ENCODE measurements at regions not wholly inside any gene's neighbourhood (a gene's known extent, or its start where the extent isn't known, plus 50 kb on each side); places are given as distances from the start of the nearest gene placed in this dataset.

DNA sequence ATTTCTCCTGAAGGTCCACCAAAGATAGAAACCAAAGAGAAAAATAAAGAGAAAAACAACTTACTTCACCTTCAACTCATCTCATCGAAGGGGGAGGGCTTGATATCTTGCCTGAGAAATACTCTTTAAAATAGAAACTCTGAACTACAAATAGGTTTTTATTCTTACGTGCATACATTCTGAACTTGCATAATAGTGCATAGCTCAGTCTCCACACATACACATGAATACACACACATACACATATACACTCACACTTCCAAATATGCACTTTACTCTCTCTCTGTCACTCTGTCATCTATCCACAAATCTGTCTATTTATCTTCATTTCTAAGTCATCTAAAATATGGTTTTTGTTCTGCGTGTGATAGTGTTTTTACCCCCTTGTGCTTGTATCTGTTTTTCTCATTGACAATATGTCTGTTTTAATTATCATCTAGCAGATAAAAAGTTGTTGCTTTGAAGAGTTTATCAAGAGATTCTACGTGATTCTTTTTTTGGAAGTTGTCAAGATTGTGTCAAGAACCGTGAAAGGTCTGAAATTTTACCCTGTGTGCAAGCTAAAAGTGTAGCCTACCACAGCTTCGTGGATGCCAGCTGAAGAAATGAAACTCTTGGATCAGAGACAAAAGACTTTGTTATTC is 468.8 kb downstream of the EPM2A start (continued):
- TF ChIP-seq ZNF333 (CRISPR knock-in tag; IDR thresholded peaks at IDR 0.05; ENCODE audit: borderline replicate concordance), result no peak
- TF ChIP-seq, protein P1, sequence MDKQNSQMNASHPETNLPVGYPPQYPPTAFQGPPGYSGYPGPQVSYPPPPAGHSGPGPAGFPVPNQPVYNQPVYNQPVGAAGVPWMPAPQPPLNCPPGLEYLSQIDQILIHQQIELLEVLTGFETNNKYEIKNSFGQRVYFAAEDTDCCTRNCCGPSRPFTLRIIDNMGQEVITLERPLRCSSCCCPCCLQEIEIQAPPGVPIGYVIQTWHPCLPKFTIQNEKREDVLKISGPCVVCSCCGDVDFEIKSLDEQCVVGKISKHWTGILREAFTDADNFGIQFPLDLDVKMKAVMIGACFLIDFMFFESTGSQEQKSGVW (CRISPR knock-in tag; IDR thresholded peaks at IDR 0.05; ENCODE audit: borderline replicate concordance), result no peak
- TF ChIP-seq, protein P2, sequence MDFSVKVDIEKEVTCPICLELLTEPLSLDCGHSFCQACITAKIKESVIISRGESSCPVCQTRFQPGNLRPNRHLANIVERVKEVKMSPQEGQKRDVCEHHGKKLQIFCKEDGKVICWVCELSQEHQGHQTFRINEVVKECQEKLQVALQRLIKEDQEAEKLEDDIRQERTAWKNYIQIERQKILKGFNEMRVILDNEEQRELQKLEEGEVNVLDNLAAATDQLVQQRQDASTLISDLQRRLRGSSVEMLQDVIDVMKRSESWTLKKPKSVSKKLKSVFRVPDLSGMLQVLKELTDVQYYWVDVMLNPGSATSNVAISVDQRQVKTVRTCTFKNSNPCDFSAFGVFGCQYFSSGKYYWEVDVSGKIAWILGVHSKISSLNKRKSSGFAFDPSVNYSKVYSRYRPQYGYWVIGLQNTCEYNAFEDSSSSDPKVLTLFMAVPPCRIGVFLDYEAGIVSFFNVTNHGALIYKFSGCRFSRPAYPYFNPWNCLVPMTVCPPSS (IDR thresholded peaks at IDR 0.05), result no peak
- peak; percentile 72 for TF ChIP-seq NCOR1 (IDR thresholded peaks at IDR 0.05; ENCODE audit: borderline replicate concordance, low read length)
- no peak for TF ChIP-seq ZNF10 (CRISPR knock-in tag; IDR thresholded peaks at IDR 0.05; ENCODE audit: borderline replicate concordance, low read depth)
- TF ChIP-seq TBX2 (CRISPR knock-in tag; IDR thresholded peaks at IDR 0.05; ENCODE audit: borderline replicate concordance), result no peak
- peak; percentile 62; the same call in 1 of the 2 replicates for TF ChIP-seq RARA (CRISPR knock-in tag; IDR thresholded peaks at IDR 0.05)
- no peak for TF ChIP-seq TRIM24 (CRISPR knock-in tag; IDR thresholded peaks at IDR 0.05)
- TF ChIP-seq BCL6 (CRISPR knock-in tag; IDR thresholded peaks at IDR 0.05), result peak; percentile 65; the same call in 1 of the 2 replicates
- TF ChIP-seq, protein P3, sequence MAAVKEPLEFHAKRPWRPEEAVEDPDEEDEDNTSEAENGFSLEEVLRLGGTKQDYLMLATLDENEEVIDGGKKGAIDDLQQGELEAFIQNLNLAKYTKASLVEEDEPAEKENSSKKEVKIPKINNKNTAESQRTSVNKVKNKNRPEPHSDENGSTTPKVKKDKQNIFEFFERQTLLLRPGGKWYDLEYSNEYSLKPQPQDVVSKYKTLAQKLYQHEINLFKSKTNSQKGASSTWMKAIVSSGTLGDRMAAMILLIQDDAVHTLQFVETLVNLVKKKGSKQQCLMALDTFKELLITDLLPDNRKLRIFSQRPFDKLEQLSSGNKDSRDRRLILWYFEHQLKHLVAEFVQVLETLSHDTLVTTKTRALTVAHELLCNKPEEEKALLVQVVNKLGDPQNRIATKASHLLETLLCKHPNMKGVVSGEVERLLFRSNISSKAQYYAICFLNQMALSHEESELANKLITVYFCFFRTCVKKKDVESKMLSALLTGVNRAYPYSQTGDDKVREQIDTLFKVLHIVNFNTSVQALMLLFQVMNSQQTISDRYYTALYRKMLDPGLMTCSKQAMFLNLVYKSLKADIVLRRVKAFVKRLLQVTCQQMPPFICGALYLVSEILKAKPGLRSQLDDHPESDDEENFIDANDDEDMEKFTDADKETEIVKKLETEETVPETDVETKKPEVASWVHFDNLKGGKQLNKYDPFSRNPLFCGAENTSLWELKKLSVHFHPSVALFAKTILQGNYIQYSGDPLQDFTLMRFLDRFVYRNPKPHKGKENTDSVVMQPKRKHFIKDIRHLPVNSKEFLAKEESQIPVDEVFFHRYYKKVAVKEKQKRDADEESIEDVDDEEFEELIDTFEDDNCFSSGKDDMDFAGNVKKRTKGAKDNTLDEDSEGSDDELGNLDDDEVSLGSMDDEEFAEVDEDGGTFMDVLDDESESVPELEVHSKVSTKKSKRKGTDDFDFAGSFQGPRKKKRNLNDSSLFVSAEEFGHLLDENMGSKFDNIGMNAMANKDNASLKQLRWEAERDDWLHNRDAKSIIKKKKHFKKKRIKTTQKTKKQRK (IDR thresholded peaks at IDR 0.05; ENCODE audit: low read length), result no peak
- 0 out of 2 replicates have a peak, but pooled peaks have one; percentile 42 for TF ChIP-seq HHEX (CRISPR knock-in tag; IDR thresholded peaks at IDR 0.05)
- TF ChIP-seq THYN1 (CRISPR knock-in tag; IDR thresholded peaks at IDR 0.05; ENCODE audit: borderline replicate concordance, low read depth), result 0 out of 2 replicates have a peak, but pooled peaks have one; percentile 61
- no peak for TF ChIP-seq SETDB1 (CRISPR knock-in tag; IDR thresholded peaks at IDR 0.05; ENCODE audit: borderline replicate concordance)
- TF ChIP-seq, protein P4, sequence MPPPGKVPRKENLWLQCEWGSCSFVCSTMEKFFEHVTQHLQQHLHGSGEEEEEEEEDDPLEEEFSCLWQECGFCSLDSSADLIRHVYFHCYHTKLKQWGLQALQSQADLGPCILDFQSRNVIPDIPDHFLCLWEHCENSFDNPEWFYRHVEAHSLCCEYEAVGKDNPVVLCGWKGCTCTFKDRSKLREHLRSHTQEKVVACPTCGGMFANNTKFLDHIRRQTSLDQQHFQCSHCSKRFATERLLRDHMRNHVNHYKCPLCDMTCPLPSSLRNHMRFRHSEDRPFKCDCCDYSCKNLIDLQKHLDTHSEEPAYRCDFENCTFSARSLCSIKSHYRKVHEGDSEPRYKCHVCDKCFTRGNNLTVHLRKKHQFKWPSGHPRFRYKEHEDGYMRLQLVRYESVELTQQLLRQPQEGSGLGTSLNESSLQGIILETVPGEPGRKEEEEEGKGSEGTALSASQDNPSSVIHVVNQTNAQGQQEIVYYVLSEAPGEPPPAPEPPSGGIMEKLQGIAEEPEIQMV (CRISPR knock-in tag; IDR thresholded peaks at IDR 0.05; ENCODE audit: low read depth), result no peak
- TF ChIP-seq IKZF4 (CRISPR knock-in tag; IDR thresholded peaks at IDR 0.05; ENCODE audit: borderline replicate concordance, low read depth, not compliant biosample characterization), result no peak
- no peak for TF ChIP-seq ISL2 (CRISPR knock-in tag; IDR thresholded peaks at IDR 0.05)
- TF ChIP-seq, protein P5, sequence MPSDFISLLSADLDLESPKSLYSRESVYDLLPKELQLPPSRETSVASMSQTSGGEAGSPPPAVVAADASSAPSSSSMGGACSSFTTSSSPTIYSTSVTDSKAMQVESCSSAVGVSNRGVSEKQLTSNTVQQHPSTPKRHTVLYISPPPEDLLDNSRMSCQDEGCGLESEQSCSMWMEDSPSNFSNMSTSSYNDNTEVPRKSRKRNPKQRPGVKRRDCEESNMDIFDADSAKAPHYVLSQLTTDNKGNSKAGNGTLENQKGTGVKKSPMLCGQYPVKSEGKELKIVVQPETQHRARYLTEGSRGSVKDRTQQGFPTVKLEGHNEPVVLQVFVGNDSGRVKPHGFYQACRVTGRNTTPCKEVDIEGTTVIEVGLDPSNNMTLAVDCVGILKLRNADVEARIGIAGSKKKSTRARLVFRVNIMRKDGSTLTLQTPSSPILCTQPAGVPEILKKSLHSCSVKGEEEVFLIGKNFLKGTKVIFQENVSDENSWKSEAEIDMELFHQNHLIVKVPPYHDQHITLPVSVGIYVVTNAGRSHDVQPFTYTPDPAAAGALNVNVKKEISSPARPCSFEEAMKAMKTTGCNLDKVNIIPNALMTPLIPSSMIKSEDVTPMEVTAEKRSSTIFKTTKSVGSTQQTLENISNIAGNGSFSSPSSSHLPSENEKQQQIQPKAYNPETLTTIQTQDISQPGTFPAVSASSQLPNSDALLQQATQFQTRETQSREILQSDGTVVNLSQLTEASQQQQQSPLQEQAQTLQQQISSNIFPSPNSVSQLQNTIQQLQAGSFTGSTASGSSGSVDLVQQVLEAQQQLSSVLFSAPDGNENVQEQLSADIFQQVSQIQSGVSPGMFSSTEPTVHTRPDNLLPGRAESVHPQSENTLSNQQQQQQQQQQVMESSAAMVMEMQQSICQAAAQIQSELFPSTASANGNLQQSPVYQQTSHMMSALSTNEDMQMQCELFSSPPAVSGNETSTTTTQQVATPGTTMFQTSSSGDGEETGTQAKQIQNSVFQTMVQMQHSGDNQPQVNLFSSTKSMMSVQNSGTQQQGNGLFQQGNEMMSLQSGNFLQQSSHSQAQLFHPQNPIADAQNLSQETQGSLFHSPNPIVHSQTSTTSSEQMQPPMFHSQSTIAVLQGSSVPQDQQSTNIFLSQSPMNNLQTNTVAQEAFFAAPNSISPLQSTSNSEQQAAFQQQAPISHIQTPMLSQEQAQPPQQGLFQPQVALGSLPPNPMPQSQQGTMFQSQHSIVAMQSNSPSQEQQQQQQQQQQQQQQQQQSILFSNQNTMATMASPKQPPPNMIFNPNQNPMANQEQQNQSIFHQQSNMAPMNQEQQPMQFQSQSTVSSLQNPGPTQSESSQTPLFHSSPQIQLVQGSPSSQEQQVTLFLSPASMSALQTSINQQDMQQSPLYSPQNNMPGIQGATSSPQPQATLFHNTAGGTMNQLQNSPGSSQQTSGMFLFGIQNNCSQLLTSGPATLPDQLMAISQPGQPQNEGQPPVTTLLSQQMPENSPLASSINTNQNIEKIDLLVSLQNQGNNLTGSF (CRISPR knock-in tag; IDR thresholded peaks at IDR 0.05), result no peak

Data from HepG2 (cell line).